HL-60/S4 treated with retinoic acid at 250 ng/mL for 4 days and 3 days (cell line): ENCODE measurements at regions not wholly inside any gene's neighbourhood (a gene's known extent, or its start where the extent isn't known, plus 50 kb on each side); places are given as distances from the start of the nearest gene placed in this dataset.

ENCODE experiments used
- in situ Hi-C: fragments of 300-500 bp; cut with MboI; formaldehyde crosslinking; loops from 2 replicates; pipeline ENCODE4 v1.7.0; 2022; ENCODE audit warnings: low sequenced_read_pairs

GRCh38 chr11:27287205-27287604 is 75.8 kb downstream of the CCDC34 start:
- in situ Hi-C loops = no loop called here

GRCh38 chr11:27285761-27286160 is 77.3 kb downstream of the CCDC34 start:
- in situ Hi-C loops = no loop called here

- in situ Hi-C loops = no loop called here
Observed at GRCh38 chr11:27282806-27283205, 80.2 kb downstream of the CCDC34 start.

GRCh38 chr11:27281740-27282590 is 81.0 kb downstream of the CCDC34 start:
- in situ Hi-C loops = no loop called here

GRCh38 chr11:27281276-27281675 is 81.7 kb downstream of the CCDC34 start:
- in situ Hi-C loops = no loop called here

GRCh38 chr11:27280140-27280539 is 82.9 kb downstream of the CCDC34 start:
- in situ Hi-C loops = no loop called here

- in situ Hi-C loops = no loop called here
Observed at GRCh38 chr11:27279460-27279859, 83.6 kb downstream of the CCDC34 start.

GRCh38 chr11:27277843-27278242 is 85.2 kb downstream of the CCDC34 start:
- in situ Hi-C loops = no loop called here

GRCh38 chr11:27276141-27276540 is 86.9 kb downstream of the CCDC34 start:
- in situ Hi-C loops = no loop called here

- in situ Hi-C loops = no loop called here
Observed at GRCh38 chr11:27274854-27275395, 88.1 kb downstream of the CCDC34 start.

- in situ Hi-C loops = no loop called here
Observed at GRCh38 chr11:27266125-27266524, 96.9 kb downstream of the CCDC34 start.

GRCh38 chr11:27263986-27264385 is 99.0 kb downstream of the CCDC34 start:
- in situ Hi-C loops = no loop called here

- in situ Hi-C loops = no loop called here
Observed at GRCh38 chr11:27263046-27263445, 100.0 kb downstream of the CCDC34 start.

- in situ Hi-C loops = no loop called here
Observed at GRCh38 chr11:27255447-27255828, 107.6 kb downstream of the CCDC34 start.

- in situ Hi-C loops = no loop called here
Observed at GRCh38 chr11:27254744-27255446, 108.1 kb downstream of the CCDC34 start.

- in situ Hi-C loops = no loop called here
Observed at GRCh38 chr11:27253224-27253623, 109.8 kb downstream of the CCDC34 start.

- in situ Hi-C loops = no loop called here
Observed at GRCh38 chr11:27250867-27251665, 111.9 kb downstream of the CCDC34 start.

GRCh38 chr11:27248576-27249509 is 114.2 kb downstream of the CCDC34 start:
- in situ Hi-C loops = no loop called here

- in situ Hi-C loops = no loop called here
Observed at GRCh38 chr11:27247660-27248059, 115.4 kb downstream of the CCDC34 start.

- in situ Hi-C loops = no loop called here
Observed at GRCh38 chr11:27246925-27247324, 116.1 kb downstream of the CCDC34 start.
